ENCODE measurements at regions not wholly inside any gene's neighbourhood (a gene's known extent, or its start where the extent isn't known, plus 50 kb on each side); places are given as distances from the start of the nearest gene placed in this dataset.

DNA sequence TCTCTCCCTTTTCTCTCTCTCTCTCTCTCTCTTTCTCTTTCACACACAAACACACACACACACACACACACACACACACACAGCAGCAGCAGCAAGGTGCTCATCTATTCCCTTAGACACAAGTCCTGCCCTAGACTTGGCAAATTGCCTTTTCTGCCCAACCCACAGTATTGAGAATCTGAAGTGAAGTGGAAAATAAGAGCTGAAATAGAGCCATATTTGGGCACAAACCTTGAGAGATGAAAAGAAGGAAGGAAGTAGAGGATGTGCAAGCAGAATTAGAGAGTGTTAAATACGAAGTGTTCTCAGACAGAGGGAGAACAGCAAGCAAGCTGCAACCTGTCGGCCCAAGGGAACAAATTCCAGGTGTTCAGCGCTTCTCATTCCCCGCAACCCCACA lies 557.5 kb upstream of the NOX3 start:
- DNase-seq (ENCODE audit: low read depth in 2 of 2) = no peak

DNA sequence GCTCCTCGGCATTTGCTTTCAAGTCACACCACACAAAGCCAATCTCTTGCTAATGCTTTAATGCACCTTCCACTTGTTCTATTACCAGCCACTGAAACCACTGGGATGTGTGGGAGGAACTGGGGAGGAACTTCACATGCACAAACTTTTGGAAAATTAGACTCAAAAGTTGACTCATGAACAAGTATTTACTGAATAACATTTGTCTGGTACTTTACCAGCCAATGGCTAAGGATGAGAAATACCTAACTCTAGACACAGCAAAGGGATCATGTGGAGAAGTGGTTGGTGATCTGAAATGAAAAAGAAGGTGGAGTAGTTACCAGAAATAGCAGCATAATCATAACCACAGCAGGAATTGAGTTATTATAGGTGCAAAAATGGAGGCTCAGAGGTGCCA lies 554.0 kb upstream of the NOX3 start:
- DNase-seq (ENCODE audit: low read depth in 2 of 2) = no peak

DNA sequence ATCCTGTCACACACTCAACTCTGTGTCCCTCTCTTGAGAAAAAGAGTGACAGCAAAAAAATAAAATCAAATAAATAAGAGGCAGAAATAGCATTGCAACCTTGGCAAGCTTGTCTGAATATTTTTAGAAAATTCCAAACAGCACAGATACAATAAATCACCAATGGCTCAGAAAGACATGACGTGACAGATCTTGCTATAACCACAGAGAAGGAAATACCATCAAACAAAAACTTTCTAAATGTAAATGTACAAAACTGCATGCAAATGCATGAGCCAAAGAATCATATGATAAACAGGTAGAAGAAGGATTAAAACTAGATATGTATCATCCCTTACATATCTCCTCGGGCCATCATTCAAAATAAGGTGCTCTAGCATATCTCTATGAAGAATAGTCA lies 549.2 kb upstream of the NOX3 start:
- no peak for DNase-seq (ENCODE audit: low read depth in 2 of 2)

DNA sequence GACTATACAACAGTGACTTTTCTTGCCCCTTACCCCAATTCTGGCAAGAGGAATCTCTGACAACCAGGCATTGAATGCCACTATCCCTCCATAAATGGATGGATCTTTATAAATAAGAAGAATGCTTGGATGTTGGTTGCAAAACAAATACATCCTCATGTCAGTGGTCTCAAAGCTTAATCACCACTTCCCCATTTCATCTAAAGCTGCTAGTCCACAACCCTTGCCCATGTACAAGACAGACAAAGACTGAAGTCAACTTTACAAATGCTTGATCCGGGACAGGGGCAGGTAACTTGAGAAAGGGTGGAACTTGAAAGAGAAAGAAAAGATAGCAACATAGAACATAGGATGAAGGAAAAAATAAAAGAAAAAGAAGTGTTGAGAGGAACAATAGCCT lies 540.5 kb upstream of the NOX3 start:
- DNase-seq (ENCODE audit: low read depth in 2 of 2) = no peak

DNA sequence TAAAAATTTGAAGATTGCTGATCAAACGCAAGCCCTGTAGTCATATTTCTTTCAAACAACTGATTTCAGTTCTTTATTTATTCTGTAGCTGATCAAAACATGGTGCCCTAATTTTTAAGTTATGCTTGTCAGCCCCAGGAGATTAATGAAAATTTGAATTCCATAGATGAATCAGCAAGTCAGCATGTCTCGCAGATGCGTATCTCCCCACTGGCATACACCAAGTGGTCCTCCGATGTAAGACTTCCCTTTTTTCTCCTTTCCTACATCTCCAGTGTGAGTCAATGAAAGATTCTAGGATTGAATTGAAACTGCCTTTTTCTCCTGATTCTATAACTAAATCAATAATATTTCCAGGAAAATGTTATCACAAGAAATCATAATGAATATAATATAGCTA lies 539.6 kb upstream of the NOX3 start:
- DNase-seq (ENCODE audit: low read depth in 2 of 2) = no peak

DNA sequence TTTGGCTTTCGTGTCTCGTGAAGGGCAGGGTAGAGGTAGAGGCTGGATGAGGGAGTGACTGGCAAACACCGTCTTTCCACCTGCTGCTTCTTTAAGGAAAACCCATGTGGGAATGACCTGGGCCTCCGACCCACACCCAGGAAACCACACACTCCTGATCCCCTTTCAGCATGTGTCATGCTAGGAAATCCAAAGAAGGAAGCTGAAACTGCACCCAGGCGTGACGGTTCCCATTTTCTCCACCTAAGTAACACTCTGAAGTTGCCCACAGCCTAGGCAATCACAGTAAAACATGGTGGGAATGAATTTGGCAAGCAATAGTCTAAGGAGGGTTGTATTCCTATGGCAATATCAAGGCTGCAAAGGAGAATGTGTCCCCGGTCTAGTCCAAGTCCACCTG lies 538.4 kb upstream of the NOX3 start:
- no peak for DNase-seq (ENCODE audit: low read depth in 2 of 2)

DNA sequence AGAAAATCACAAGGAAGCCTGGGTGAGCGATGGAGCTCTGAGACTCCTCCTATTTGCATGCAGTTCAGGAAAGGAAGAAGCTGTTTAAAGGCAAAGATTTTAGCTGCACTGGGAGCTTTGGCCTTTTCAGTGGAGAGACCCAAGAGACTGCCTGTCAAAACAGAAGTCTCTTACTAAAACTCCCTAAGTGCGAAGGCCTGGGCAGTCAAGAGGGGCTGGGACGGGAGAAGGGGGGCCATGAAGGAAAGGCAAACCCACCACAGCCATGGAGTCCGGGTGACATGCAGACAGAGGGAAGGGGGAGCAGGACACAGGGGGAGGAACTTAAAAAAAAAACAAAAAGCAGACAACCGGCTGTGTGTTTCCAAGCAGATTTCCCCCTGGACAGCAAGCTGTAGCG lies 537.6 kb upstream of the NOX3 start:
- DNase-seq (ENCODE audit: low read depth in 2 of 2) = no peak

DNA sequence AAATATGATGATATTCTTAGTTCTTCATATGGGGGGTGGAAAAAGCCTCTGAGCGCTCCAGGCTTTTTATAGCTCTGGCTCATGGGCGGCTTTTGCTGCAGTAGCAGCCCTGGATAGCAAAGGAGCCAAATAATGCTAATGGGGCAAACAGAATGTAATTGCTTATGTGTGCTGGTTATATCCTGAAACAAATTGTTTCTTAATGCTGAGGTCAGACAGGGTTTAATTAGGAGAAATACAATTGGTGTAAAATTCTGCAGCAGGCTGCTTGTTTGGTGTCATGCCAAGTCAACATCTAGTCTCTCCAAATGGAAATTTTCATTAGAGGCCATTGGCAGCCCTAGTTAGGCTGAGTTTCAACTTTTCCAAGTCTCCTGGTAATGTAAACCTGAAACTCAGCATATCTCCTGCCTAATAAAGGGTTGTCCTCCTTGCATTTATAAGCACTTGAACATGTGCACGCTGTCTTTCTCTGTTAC lies 530.1 kb upstream of the NOX3 start:
- no peak for DNase-seq (ENCODE audit: low read depth in 2 of 2)

DNA sequence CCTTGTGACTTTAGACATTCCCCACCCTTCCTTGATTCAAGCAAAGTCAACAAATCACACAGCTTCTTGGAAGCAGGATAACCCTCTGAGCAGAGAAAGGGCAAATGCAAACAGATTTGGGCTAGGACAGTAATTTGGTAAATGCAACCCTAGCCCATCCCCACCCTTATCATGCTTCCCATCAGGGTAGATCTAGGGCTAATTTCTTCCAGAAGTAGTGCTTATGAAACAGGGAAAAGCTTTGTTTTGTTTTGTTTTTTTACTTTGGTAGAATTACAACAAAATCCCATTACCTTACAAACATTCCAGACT lies 525.1 kb upstream of the NOX3 start:
- no peak for DNase-seq (ENCODE audit: low read depth in 2 of 2)

DNA sequence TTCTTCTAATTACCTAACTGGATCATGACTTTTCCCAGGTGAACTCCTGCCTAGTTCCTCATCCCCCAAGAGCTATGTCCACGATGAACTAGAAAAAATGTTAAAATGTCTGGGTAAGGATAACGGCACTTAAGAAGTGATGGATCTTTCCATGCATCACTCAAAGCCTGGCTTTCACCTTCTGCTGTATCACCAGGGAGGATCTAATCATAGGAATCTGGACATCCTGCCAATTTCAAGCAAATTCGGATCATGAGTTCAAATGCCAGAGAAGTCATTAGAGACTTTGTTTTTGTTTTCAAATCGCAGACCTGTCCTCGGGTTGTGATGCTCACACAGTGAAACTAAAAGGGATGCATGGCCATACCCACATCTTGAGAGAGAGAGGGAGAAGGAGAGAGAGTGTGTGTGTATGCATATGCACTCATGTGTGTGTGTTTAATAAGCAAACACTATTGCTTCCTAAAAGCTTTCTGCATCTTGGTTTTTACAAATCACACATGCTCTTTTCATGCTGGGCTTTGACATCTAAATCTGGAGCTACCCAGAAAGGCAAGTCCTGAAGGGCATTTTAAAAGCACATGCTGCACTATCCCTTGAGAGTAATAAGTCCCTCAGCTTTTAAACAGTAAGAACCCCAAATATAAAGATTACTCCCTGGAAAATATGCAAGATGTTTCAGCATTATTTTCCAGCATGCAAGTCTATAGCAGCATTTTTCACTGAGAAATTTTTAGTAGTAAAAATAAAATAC lies 524.6 kb upstream of the NOX3 start:
- no peak for DNase-seq (ENCODE audit: low read depth in 2 of 2)

DNA sequence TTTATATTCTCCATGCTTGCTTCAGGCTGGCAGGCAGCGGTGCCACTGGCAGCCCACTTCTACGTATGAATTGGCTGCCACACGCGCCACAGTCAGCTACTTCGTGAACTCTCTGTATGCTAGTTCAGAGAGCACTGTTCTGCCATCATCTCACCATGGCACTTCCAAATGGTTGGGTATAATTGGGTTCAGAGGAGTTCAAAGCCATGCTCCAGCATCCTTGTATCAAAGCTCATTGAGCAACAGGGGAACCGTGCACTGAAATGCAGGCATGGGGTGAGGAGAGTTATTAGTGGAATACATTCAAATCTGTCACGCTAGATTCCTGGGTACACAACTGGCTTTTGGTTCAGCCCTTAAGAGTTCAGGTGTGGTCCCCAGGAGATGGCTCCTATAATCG lies 519.9 kb upstream of the NOX3 start:
- DNase-seq (ENCODE audit: low read depth in 2 of 2) = no peak

DNA sequence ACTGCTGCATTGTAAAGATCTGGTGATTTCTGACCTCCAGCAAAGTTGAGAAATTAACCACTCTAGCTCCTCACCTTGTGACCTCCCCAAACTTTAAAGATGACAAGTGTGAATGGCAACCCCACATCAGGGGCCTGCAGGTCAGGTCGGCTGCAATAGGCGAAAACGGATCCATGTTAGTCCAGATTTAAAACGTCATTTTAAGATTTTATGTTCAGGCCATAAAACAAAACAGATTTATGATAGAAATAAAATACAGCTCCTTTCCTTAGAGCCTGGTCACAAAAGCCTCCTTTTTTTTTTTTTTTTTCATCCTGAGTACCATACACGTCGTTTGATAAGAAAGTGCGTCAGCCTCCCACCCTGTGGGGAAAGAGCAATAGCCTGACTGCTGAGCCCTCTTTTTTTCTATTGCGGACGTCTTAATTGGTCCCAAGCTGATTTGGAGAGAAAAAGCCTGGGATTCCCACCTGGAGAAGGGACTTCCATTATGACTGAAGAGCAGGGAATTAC lies 519.2 kb upstream of the NOX3 start:
- DNase-seq (ENCODE audit: low read depth in 2 of 2) = no peak

DNA sequence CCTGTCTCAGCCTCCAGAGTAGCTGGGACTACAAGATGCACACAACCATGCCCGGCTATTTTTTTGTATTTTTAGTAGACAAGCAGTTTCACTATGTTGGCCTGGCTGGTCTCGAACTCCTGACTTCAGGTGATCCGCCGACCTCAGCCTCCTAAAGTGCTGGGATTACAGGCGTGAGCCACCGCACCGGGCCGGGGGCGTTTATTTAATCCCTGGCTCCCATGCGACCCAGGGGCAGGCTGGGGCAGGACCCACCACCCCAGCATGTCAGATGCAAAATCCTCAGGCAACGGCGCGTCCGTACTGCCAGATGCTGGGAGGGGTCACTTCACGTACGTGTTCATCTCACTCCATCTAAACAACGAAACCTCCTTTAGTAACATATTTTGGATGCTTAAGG lies 518.7 kb upstream of the NOX3 start:
- DNase-seq (ENCODE audit: low read depth in 2 of 2) = no peak

DNA sequence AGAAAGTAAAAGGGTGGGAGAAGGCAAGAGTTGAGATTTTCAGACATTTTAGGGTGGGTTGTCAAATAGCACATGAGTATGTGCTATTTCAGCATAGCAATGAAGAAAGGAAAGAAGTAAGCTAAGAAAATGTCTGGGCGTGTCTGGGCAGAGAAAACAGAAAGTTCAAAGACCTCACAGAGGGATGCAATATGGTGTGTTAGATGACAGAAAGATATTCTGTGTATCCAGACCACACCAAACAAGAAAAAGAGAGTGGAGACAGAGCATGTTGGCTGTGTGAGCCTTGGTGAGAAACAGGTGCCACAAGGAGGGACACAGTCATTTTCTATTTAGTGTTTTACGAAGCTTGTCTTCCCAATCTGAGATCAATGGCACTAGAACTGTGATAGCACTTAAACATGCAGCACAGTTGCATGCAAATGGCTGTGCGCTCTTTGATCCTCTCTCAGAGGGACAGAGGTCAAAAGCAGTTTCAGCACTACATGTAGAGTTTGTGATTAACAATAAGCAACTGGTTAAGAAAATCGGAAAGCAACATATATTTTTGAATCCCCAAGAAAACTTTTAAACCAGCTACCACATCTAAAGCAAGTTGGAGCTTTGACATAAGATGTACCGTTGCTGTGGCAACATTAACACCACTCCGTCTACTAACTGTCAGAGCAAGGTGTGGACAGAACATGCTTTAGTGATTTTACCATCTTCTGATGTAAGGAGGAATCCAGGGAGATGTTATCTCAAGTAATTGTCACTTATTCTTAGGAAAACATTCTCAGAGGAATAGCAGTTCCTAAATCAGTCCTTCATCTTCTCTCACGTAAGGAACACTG lies 515.5 kb upstream of the NOX3 start:
- no peak for DNase-seq (ENCODE audit: low read depth in 2 of 2)

DNA sequence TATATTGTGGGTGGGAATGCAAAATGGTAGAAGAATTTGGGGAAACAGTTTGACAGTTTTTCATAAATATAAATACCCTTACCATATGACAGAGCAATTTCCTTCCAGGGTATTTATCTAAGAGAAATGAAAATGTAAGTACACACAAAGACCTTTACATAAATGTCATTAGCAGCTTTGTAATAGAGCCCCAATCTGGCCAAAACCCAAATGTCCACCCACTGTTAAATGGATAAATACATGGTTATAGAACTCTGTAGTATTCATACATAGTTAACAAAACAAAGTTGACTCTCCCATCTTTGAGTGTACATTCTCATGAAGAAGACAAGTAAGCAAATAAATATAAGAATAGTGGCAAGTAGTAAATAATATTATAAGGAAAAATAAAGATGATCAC lies 514.8 kb upstream of the NOX3 start:
- DNase-seq (ENCODE audit: low read depth in 2 of 2) = no peak

DNA sequence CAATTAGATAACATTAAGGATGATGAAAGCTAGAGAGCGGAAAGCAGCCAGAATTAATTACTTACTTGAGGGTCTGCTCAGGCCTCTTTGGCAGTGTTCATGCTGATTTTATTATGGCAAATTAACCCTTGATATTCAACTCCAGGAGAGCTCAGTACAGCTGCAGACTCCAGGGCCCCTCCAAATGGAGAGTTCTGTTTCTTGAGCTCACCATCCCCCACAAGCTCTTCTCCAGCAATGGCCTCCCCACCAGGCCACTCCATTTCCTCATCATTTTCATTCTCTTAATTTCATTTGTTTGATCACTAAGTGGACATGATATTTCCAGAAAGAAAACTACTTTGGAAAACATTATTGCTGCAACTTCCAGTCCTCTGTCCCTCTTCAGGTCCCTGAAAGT lies 513.3 kb upstream of the NOX3 start:
- DNase-seq (ENCODE audit: low read depth in 2 of 2) = no peak

DNA sequence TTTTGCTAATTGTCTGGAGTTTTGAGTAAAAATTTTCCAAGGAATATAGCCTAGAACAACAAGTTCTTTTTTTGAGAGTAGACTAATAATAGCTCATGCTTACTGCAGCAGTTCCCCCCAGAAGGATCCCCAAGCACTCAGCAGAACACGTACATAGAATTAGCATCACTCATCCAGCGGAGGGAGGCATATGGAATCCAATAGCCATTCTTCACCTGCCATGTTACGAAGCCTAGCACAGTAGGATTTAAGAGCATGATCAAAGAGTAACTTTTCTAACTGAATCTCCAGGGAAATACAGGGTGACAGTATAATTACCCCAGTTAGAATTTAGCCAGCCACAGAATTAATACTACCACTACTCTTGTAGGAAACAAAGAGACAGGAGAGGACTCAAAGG lies 511.7 kb upstream of the NOX3 start:
- no peak for DNase-seq (ENCODE audit: low read depth in 2 of 2)

DNA sequence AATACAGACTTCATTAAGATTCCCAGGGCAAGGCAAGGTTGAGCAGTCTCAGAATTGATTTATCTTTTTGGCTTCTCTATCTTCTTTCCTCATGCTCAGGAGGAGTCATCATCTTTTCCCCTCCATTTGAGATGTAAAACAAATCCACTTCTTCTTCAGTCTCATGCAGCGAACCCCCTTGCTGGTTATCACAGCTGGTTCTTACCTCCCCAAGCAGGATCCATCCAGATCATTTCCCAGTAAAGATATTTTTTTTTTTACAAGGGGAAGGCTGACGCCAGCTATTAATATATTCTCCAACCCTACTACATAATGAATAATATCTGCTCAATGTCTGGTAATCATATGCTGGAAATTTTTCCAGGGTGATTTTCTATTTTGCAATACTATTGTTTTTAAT lies 508.9 kb upstream of the NOX3 start:
- no peak for DNase-seq (ENCODE audit: low read depth in 2 of 2)

DNA sequence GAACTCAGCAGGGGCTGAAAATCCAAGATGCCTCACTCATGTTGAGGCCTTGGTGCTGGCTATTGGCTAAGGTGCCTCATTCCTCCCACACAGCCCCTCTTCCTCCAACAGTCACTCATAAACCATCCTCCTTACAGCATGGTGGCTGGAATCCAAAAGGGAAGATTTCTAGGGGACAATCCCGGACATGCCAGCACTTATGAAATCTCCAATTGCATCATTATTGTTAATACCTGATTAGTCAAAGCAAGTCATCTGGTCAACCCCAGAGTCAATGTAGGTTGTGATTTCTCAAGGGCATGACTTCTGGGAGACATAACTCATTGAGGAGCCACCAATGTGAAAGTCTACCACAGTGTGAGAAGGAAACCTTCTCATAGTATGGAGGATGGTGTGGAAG lies 506.6 kb upstream of the NOX3 start:
- no peak for DNase-seq (ENCODE audit: low read depth in 2 of 2)

DNA sequence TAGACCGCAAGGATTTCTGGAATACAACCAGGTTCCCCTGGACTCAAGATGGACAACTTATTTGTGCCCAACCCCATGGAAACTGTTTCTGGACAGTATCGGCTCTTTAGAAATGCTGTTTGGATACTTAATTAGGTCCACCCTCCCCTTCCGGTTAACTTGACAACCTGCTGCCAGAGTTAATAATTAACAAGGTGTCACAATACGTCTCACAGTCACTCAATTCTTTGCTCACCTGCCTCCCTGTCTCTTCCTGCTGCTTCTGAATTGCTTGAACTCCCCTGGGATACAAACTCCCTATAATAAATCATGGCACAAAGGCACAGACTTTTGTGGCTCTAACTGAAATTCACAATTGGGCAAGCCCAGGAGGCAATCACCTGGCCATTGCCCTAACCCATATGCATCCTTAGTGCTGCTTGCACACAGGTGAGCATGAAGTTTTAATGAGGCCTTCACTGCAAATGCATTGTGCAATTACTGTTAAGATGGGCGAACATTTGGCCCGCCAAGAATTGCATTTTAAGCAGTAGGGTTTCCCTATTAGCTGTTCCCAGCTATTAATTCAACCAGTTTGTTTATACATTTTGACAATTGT lies 504.4 kb upstream of the NOX3 start:
- no peak for DNase-seq (ENCODE audit: low read depth in 2 of 2)

DNA sequence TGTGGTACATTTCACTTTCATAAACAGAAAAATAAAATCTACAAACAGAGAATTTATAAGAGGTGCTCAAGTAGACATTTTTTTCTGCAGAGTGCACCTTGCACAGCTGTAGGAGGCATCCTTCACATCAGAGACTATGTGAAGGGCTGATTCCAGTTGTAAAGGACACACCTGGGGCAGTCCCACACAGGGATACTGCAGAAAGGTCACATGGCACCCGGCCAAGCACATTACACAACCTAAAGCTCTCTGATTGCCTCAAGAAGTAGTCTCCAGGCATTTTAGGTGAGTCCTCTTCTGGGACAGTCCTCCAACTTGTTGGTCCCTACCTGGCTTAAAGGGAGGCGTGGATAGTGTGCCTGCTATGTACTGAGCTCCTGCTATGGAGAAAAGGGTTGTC lies 502.9 kb upstream of the NOX3 start:
- no peak for DNase-seq (ENCODE audit: low read depth in 2 of 2)

DNA sequence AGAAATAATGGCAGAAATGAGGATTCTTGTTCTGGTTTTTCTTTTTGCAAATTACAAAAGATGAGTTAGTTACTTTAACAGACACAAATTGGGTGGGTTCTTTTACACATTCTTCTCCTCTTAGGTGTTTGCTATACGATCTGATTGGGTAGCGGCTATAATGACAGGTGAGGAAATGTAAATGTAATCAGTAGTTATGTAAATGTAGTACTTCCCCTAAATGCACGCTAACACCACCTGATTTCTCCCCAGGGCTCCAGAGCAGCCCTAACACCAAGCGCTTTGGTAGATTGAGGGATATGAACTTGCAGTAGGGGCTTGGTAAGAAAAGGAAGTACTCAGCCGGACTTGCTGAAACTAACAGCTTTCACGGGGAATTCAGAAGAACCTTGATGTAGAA lies 499.4 kb upstream of the NOX3 start:
- no peak for DNase-seq (ENCODE audit: low read depth in 2 of 2)

DNA sequence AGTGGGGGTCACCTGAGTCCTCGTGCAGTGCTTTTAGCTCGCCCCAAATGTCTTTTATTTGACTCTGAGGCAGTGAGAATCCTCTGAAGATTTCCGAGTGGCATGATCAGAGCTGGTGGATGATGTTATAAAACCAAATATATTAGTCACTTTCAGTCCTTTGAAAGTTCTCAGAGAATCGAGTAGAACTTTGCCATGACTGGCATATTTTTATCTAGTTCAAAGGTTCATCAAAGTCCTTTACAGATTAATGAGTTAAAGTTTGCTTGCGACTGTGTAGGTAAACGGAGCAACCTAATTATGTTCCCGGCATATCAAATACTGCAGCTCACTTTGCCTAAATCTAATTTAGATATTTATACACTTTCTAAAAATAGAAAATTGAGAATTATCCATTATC lies 498.5 kb upstream of the NOX3 start:
- no peak for DNase-seq (ENCODE audit: low read depth in 2 of 2)
